GM10266 (cell line): ENCODE measurements at regions not wholly inside any gene's neighbourhood (a gene's known extent, or its start where the extent isn't known, plus 50 kb on each side); places are given as distances from the start of the nearest gene placed in this dataset.

Source experiments
- DNase-seq: peaks from one replicate; pipeline ENCODE4 v3.0.0; 2012; ENCODE audit errors: extremely low spot score
- TF ChIP-seq, protein P1 (sequence below): IDR thresholded peaks from 2 replicates; pipeline ENCODE4 v1.5.1; 2012; ENCODE audit warnings: mild to moderate bottlenecking, low read depth; ENCODE audit not compliant: control insufficient read depth, insufficient read depth; ENCODE audit errors: missing control alignments

DNA sequence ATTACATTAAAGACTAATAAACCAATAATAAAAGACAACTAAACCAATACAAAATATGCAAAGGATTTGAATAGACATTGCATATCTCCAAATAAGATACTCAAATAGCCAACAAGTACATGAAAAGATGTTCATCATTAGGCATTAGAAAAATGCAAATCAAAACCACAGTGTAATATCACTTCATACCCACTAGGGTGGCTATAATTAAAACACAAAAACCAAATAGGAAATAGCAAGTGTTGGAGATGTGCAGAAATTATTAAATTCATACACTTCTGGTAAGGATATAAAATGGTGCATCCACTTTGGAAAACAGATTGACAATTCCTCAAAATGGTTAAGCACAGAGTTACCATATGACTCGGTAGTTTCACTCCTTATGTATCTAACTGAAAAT lies 860.8 kb upstream of the DIAPH2 start:
- TF ChIP-seq, protein P1, sequence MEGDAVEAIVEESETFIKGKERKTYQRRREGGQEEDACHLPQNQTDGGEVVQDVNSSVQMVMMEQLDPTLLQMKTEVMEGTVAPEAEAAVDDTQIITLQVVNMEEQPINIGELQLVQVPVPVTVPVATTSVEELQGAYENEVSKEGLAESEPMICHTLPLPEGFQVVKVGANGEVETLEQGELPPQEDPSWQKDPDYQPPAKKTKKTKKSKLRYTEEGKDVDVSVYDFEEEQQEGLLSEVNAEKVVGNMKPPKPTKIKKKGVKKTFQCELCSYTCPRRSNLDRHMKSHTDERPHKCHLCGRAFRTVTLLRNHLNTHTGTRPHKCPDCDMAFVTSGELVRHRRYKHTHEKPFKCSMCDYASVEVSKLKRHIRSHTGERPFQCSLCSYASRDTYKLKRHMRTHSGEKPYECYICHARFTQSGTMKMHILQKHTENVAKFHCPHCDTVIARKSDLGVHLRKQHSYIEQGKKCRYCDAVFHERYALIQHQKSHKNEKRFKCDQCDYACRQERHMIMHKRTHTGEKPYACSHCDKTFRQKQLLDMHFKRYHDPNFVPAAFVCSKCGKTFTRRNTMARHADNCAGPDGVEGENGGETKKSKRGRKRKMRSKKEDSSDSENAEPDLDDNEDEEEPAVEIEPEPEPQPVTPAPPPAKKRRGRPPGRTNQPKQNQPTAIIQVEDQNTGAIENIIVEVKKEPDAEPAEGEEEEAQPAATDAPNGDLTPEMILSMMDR = no peak
- no peak for DNase-seq

DNA sequence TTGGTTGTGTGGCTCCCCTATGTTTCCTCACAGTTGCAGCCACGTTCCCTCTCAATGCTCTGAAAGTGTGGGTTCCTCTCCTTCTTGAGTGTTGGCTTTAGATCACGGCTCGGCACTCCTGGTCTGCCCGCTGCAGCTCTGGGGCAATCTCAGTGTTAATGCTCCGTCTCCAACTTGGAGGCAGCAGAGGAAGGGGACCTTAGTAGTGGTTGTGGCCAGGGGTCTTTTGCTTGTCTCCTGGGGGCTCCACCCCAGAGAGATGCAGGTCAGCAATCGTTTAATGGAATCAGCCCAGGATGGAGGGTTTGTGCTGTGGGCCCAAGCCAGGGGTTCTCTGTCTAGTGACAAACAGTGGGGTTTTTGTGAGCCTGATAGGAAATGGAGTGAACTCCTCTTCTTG lies 849.4 kb upstream of the DIAPH2 start:
- DNase-seq = no peak
- TF ChIP-seq, protein P1 = no peak

DNA sequence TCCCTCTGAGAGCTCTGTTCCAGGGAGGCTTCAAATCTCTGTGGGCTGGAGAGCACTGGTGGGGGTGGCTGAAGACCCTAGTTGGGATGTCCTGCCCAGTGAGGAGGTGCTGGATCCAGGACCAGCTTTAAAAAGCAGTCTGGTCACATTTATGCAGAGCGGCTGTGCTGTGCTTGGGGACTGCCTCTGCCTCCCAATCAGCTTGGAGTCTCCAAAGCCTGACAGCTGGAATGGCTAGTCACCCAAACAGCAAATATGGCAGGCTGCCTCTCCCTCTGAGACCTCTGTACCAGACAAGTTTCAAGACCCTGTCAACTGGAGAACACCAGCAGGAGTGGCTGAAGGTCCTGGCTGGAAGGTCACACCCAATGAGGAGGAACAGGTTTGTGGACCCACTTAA lies 848.1 kb upstream of the DIAPH2 start:
- no peak for DNase-seq
- TF ChIP-seq, protein P1 = no peak

- TF ChIP-seq, protein P1 = no peak
- no peak for DNase-seq
Observed at GRCh38 chrX:95841863-95842262, 842.8 kb upstream of the DIAPH2 start.

DNA sequence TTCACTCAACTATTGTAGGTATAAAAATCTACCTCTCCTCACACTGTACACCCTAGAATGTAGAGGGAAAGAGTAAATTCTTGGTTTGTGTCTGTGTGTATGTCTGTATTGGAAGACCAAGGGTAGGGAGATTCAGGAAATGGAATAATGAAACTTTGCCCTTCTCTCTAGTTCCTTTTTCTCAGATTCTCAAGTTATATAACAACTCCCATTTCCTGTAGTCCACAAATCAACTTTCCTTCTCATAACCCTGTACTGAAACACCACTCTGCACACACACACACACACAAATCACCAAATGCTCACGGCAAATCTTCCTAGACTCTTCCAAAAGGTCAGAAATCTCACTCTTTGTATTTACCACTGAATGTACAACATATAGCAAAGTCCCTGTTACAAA lies 824.5 kb upstream of the DIAPH2 start:
- TF ChIP-seq, protein P1 = no peak
- DNase-seq = no peak

- TF ChIP-seq, protein P1 = no peak
- DNase-seq = no peak
Observed at GRCh38 chrX:95875661-95876060, 809.0 kb upstream of the DIAPH2 start.

GRCh38 chrX:95878874-95879273 lies 805.8 kb upstream of the DIAPH2 start:
- TF ChIP-seq, protein P1 = no peak
- DNase-seq = no peak
